SU-DHL-6 (cell line): ENCODE measurements at regions not wholly inside any gene's neighbourhood (a gene's known extent, or its start where the extent isn't known, plus 50 kb on each side); places are given as distances from the start of the nearest gene placed in this dataset.

ENCODE experiments used
- CTCF ChIP-seq: fragments of 200-600 bp; sonication (generic); IDR thresholded peaks from one replicate; pipeline ENCODE4 v1.5.1; 2017; ENCODE audit warnings: antibody characterized with exemption, mild to moderate bottlenecking, low read length, moderate library complexity; ENCODE audit not compliant: insufficient read depth, poor library complexity, severe bottlenecking
- EZH2phosphoT487 ChIP-seq: fragments of 200-600 bp; sonication (generic), shearing (Covaris generic); conservative IDR thresholded peaks from 2 replicates; pipeline ENCODE4 v1.6.1; 2018; ENCODE audit warnings: mild to moderate bottlenecking, antibody characterized with exemption, low read length, moderate library complexity, mixed read lengths

- TF ChIP-seq CTCF (no peak), EZH2phosphoT487 (no peak)
Observed at GRCh38 chr10:130787821-130788220, 523.7 kb downstream of the TCERG1L start.
